ENCODE measurements at regions not wholly inside any gene's neighbourhood (a gene's known extent, or its start where the extent isn't known, plus 50 kb on each side); places are given as distances from the start of the nearest gene placed in this dataset.

- Histone ChIP-seq H3K9me3 (peaks cover 5% of the 10 kb centered on the region), H3K27ac (no peak overlapping the region), H3K27me3 (no peaks in the 10 kb centered on the region), H3K36me3 (no peaks in the 10 kb centered on the region), H3K4me3 (no peak overlapping the region), H3K4me1 (peaks cover 26% of the 10 kb centered on the region)
- no peak for DNase-seq (ENCODE audit: extremely low spot score in 2 of 2)
- intact Hi-C loops (cut with DNase I), result no loop called here
- TF ChIP-seq POLR2A (IDR thresholded peaks at IDR 0.05) (no peak), CTCF (IDR thresholded peaks at IDR 0.05) (no peak), POLR2AphosphoS5 (IDR thresholded peaks at IDR 0.05; ENCODE audit: insufficient read depth in 1 of 2, low read depth in 1 of 2) (no peak)
Observed at GRCh38 chr17:77877646-77878355, 80.7 kb upstream of the TNRC6C start.

- no peak for TF ChIP-seq POLR2A (IDR thresholded peaks at IDR 0.05)
- TF ChIP-seq POLR2AphosphoS5 (IDR thresholded peaks at IDR 0.05; ENCODE audit: insufficient read depth in 1 of 2, low read depth in 1 of 2), result no peak
- TF ChIP-seq CTCF (IDR thresholded peaks at IDR 0.05), result no peak
- H3K27ac ChIP-seq, result no peak overlapping the region
- no peaks in the 10 kb centered on the region for H3K27me3 ChIP-seq
- H3K36me3 ChIP-seq, result no peaks in the 10 kb centered on the region
- peaks cover 5% of the 10 kb centered on the region for H3K9me3 ChIP-seq
- peaks cover 30% of the 10 kb centered on the region for H3K4me1 ChIP-seq
- H3K4me3 ChIP-seq, result no peak overlapping the region
- intact Hi-C loops (cut with DNase I), result no loop called here
- DNase-seq (ENCODE audit: extremely low spot score in 2 of 2), result no peak
Observed at GRCh38 chr17:77879226-77879895, 79.1 kb upstream of the TNRC6C start.

- intact Hi-C loops (cut with DNase I), result no loop called here
- no peak overlapping the region for H3K27ac ChIP-seq
Observed at GRCh38 chr17:77879896-77880280, 78.6 kb upstream of the TNRC6C start.

DNA sequence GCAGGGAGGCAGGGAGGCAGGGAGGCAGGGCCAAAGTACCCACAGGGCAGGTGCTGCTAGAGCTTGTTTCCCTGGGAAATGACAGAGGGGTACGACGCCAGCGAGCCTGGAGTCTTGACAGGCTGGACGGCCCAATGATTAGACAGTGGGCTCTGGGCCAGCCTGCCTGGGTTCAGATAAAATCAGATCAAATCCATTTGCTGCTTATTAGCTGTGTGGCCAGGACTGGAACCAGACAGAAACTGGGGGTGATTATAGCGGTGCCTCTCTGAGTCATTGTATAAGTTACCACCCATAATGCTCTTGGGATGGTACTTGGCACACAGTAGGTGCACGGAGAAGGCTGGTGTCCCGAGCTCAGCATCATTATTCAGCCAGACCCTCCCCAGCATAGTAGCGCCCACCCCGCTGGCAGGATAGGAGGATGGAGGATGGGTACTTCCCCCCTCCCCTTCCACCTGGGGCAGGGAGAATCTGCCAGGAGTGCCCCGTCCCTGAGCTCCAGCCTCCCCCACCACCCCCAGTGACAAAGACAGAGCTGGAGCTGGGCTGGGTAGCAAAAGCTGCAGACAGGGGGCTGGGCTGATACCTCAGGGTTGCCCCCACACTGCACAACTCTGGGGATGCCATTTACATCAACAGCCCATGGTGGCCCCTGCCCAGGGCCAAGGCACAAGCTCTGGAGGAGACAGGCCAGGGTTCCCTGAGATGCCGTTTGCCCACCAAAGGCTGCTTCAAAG is 77.6 kb upstream of the TNRC6C start:
- TF ChIP-seq POLR2A (IDR thresholded peaks at IDR 0.05) (no peak), CTCF (IDR thresholded peaks at IDR 0.05) (no peak), POLR2AphosphoS5 (IDR thresholded peaks at IDR 0.05; ENCODE audit: insufficient read depth in 1 of 2, low read depth in 1 of 2) (no peak)
- H3K27ac ChIP-seq, result peak overlapping the region; percentile 32
- DNase-seq (ENCODE audit: extremely low spot score in 2 of 2), result no peak
- no peak overlapping the region for H3K4me3 ChIP-seq
- H3K36me3 ChIP-seq, result no peaks in the 10 kb centered on the region
- peaks cover 30% of the 10 kb centered on the region for H3K4me1 ChIP-seq
- intact Hi-C loops (cut with DNase I), result no loop called here
- no peaks in the 10 kb centered on the region for H3K27me3 ChIP-seq
- H3K9me3 ChIP-seq, result peaks cover 3% of the 10 kb centered on the region

More at GRCh38 chr17:77879896-77880280, 78.6 kb upstream of the TNRC6C start:
- H3K27me3 ChIP-seq, result no peaks in the 10 kb centered on the region
- H3K4me3 ChIP-seq, result no peak overlapping the region
- H3K4me1 ChIP-seq, result peaks cover 30% of the 10 kb centered on the region
- TF ChIP-seq CTCF (IDR thresholded peaks at IDR 0.05) (no peak), POLR2AphosphoS5 (IDR thresholded peaks at IDR 0.05; ENCODE audit: insufficient read depth in 1 of 2, low read depth in 1 of 2) (no peak), POLR2A (IDR thresholded peaks at IDR 0.05) (no peak)
- DNase-seq (ENCODE audit: extremely low spot score in 2 of 2), result no peak
- H3K36me3 ChIP-seq, result no peaks in the 10 kb centered on the region
- peaks cover 5% of the 10 kb centered on the region for H3K9me3 ChIP-seq

Data from vagina (tissue), 2 donors.